K562 (cell line): ENCODE measurements at regions not wholly inside any gene's neighbourhood (a gene's known extent, or its start where the extent isn't known, plus 50 kb on each side); places are given as distances from the start of the nearest gene placed in this dataset.

Source experiments
- ATAC-seq: fragments of 200-7000 bp; cut with Tn5 transposase; 3 replicates; pipeline ENCODE4 v1.9.1; 2020; ENCODE audit warnings: moderate library complexity
- BruUV-seq: library from RNA; stranded (reverse); fragments of 400-500 nt; replicated peaks from 2 replicates; lab custom pipeline; 2021; lab: Mats Ljungman, UMichigan
- CTCF ChIA-PET: fragments of 300-600 bp; formaldehyde crosslinking; extraction: SDS; loops from one replicate; lab custom pipeline; 2021; ENCODE audit warnings: low intra/inter-chr PET ratio; lab: Yijun Ruan, JAX
- POLR2A ChIA-PET: fragments of 300-600, 350-650 bp; sonication (Branson Sonifier 250); formaldehyde crosslinking; extraction: SDS; loops from one replicate; lab custom pipeline; 2021; ENCODE audit warnings: antibody characterized with exemption, inconsistent platforms; lab: Yijun Ruan, JAX
- DNase-seq, 4 experiments: peaks; one replicate each; pipeline versions ENCODE4 v3.0.0 to v3.0.0-alpha.2; 2011 to 2018; ENCODE audit warnings: low spot score in 3 of 4, mixed read lengths in 3 of 4; ENCODE audit errors: extremely low read depth in 1 of 4
- FAIRE-seq: peaks from 2 replicates; lab custom pipeline; 2011; peaks lifted over from hg19 to GRCh38; lab: Jason Lieb, UNC
- H2AFZ ChIP-seq: 2 replicates; pipeline ENCODE4 v1.6.0; 2011; ENCODE audit warnings: low read depth, low read length, control low read depth, inconsistent platforms
- H3K27ac ChIP-seq: fragments of 200-600 bp; 3 replicates; pipeline ENCODE4 v1.8.0; 2011; ENCODE audit warnings: low read depth, mild to moderate bottlenecking, control low read depth, inconsistent platforms, low read length, moderate library complexity, mixed read lengths; ENCODE audit errors: extremely low read depth
- H3K27me3 ChIP-seq, 2 experiments: fragments of 300-600 bp in 1 of 2; 2 replicates in 1 of 2; 3 replicates in 1 of 2; pipeline versions ENCODE4 v1.6.0 to v1.8.0; 2011; ENCODE audit warnings: inconsistent platforms in 2 of 2, low read length in 2 of 2, mild to moderate bottlenecking in 1 of 2, mixed read lengths in 1 of 2, moderate library complexity in 1 of 2; ENCODE audit not compliant: control insufficient read depth in 2 of 2, insufficient read depth in 2 of 2
- H3K36me3 ChIP-seq: fragments of 300-600 bp; 3 replicates; pipeline ENCODE4 v1.8.0; 2011; ENCODE audit warnings: mild to moderate bottlenecking, low read length, inconsistent platforms; ENCODE audit not compliant: control insufficient read depth, insufficient read depth
- H3K4me1 ChIP-seq, 2 experiments: fragments of 200-600 bp in 1 of 2; replicated peaks in 1 of 2; 2 replicates in 1 of 2; 3 replicates in 1 of 2; pipeline versions ENCODE4 v1.5.1 to v1.8.0; 2011; ENCODE audit warnings: inconsistent platforms in 2 of 2, low read length in 2 of 2, mild to moderate bottlenecking in 1 of 2, mixed read lengths in 1 of 2, moderate library complexity in 1 of 2; ENCODE audit not compliant: control insufficient read depth in 2 of 2, insufficient read depth in 2 of 2
- H3K4me2 ChIP-seq: 2 replicates; pipeline ENCODE4 v1.6.1; 2011; ENCODE audit warnings: low read length, control low read depth, inconsistent platforms, mixed read lengths; ENCODE audit not compliant: insufficient read depth
- H3K4me3 ChIP-seq: fragments of 200-600 bp; sonication (generic), shearing (Covaris generic); 2 replicates; pipeline ENCODE4 v1.5.1; 2016; ENCODE audit warnings: control low read depth, inconsistent platforms
- H3K79me2 ChIP-seq: fragments of 200-600 bp; 3 replicates; pipeline ENCODE4 v1.8.0; 2011; ENCODE audit warnings: low read length, inconsistent platforms; ENCODE audit not compliant: control insufficient read depth, insufficient read depth
- H3K9ac ChIP-seq, 2 experiments: 2 replicates each; pipeline versions ENCODE4 v1.6.0 to v1.6.1; 2011; ENCODE audit warnings: low read depth in 2 of 2, low read length in 2 of 2, control low read depth in 1 of 2, inconsistent platforms in 1 of 2, mild to moderate bottlenecking in 1 of 2, mixed read lengths in 1 of 2; ENCODE audit not compliant: insufficient read depth in 1 of 2
- H3K9me1 ChIP-seq: one replicate; pipeline ENCODE4 v1.6.0; 2011; ENCODE audit warnings: inconsistent platforms, mild to moderate bottlenecking, low read length, moderate library complexity; ENCODE audit not compliant: control insufficient read depth, insufficient read depth
- H3K9me3 ChIP-seq: replicated peaks from 2 replicates; pipeline ENCODE4 v1.5.1; 2011; ENCODE audit warnings: low read depth, low read length, inconsistent platforms; ENCODE audit not compliant: control insufficient read depth, insufficient read depth
- H4K20me1 ChIP-seq: replicated peaks from 2 replicates; pipeline ENCODE4 v1.6.1; 2011; ENCODE audit warnings: low read length, inconsistent platforms, mixed read lengths; ENCODE audit not compliant: control insufficient read depth, insufficient read depth
- CCAR2 ChIP-seq: fragments of 200-400 bp; formaldehyde crosslinking; IDR thresholded peaks from 2 replicates; pipeline ENCODE4 v1.6.1; 2017; ENCODE audit warnings: mild to moderate bottlenecking, low read depth, low read length
- GTF2A2 ChIP-seq: IDR thresholded peaks from 2 replicates; pipeline ENCODE4 v1.6.1; 2016; ENCODE audit warnings: mild to moderate bottlenecking, missing genetic modification characterization, missing compliant biosample characterization
- GTF2F1 ChIP-seq: IDR thresholded peaks from 2 replicates; pipeline ENCODE4 v1.6.1; 2011; ENCODE audit warnings: low read depth, low read length, improper control_type of control experiment
- HDAC6 ChIP-seq: IDR thresholded peaks from 2 replicates; pipeline ENCODE4 v1.6.1; 2012; ENCODE audit warnings: low read depth, mild to moderate bottlenecking, control low read depth, inconsistent platforms, low read length, moderate library complexity
- HNRNPH1 ChIP-seq: fragments of 200-400 bp; formaldehyde crosslinking; optimal IDR thresholded peaks from 2 replicates; pipeline ENCODE3; 2017; ENCODE audit warnings: low read depth, mild to moderate bottlenecking, low read length, moderate library complexity
- HNRNPUL1 ChIP-seq: fragments of 200-400 bp; formaldehyde crosslinking; IDR thresholded peaks from 2 replicates; pipeline ENCODE4 v1.6.1; 2017; ENCODE audit warnings: low read length
- KAT8 ChIP-seq: fragments of 450-650 bp; IDR thresholded peaks from 2 replicates; pipeline ENCODE4 v1.6.1; 2016; ENCODE audit warnings: low read depth, mild to moderate bottlenecking
- KLF13 ChIP-seq: fragments of 450-650 bp; IDR thresholded peaks from 2 replicates; pipeline ENCODE4 v1.6.1; 2016; ENCODE audit warnings: missing genetic modification characterization, low read depth, mild to moderate bottlenecking, missing compliant biosample characterization, moderate library complexity, borderline replicate concordance
- NKRF ChIP-seq: fragments of 450-650 bp; IDR thresholded peaks from 2 replicates; pipeline ENCODE4 v1.6.1; 2016; ENCODE audit warnings: borderline replicate concordance
- RREB1 ChIP-seq: fragments of 250-450 bp; sonication (Bioruptor Pico); IDR thresholded peaks from 2 replicates; pipeline ENCODE4 v1.4.0; 2020
- TAF1 ChIP-seq: IDR thresholded peaks from 2 replicates; pipeline ENCODE4 v1.6.1; 2011; ENCODE audit warnings: mild to moderate bottlenecking, low read length, moderate library complexity; ENCODE audit not compliant: insufficient read depth, control insufficient read depth, severe bottlenecking; ENCODE audit errors: extremely low read depth
- TFAM ChIP-seq: fragments of 250-450 bp; sonication (Bioruptor Pico); conservative IDR thresholded peaks from 2 replicates; pipeline ENCODE4 v1.5.0; 2021; ENCODE audit warnings: mild to moderate bottlenecking, moderate library complexity
- TOE1 ChIP-seq, 2 experiments: fragments of 450-650 bp in 1 of 2; sonication (generic) in 1 of 2; formaldehyde crosslinking in 1 of 2; IDR thresholded peaks; 2 replicates each; pipeline versions ENCODE4 v1.7.1 to v1.8.0; 2016 to 2022; ENCODE audit warnings: borderline replicate concordance in 2 of 2, mild to moderate bottlenecking in 2 of 2, antibody characterized with exemption in 1 of 2, inconsistent platforms in 1 of 2, low read depth in 1 of 2, missing genetic modification reagents in 1 of 2, moderate library complexity in 1 of 2
- ZFX ChIP-seq: sonication (generic); formaldehyde crosslinking; IDR thresholded peaks from 2 replicates; pipeline ENCODE4 v1.8.0; 2022; ENCODE audit warnings: mild to moderate bottlenecking, missing genetic modification reagents, moderate library complexity
- ZNF354B ChIP-seq: fragments of 250-450 bp; sonication (Bioruptor Pico); IDR thresholded peaks from 2 replicates; pipeline ENCODE4 v1.4.0; 2020
- WGBS: fragments of 100-300 bp; shearing (Covaris generic); methylation state at CpG from one replicate; pipeline ENCODE4 v1.1.6; 2016; ENCODE audit warnings: low coverage, mixed read lengths; ENCODE audit not compliant: insufficient coverage; ENCODE audit errors: missing lambda C conversion rate; 5-methylcytosine and 5-hydroxymethylcytosine counted together
- in situ Hi-C: fragments of 300-500 bp; cut with MboI; formaldehyde crosslinking; loops from 4 replicates; pipeline ENCODE4 v1.15.0; 2018; ENCODE audit warnings: inconsistent platforms, mixed read lengths
- intact Hi-C: fragments of 100-400 bp; cut with micrococcal nuclease; formaldehyde crosslinking; loops from 2 replicates; pipeline ENCODE4 v1.14.2; 2022

- DNase-seq (no peak), ATAC-seq (no peak), FAIRE-seq (no peak)
- 0% methylated on average over 1 of the region's 1 CpG for WGBS
- Histone ChIP-seq H3K27ac (no peak overlapping the region), H3K27me3 (no peaks in the 10 kb centered on the region), H3K9ac (no peak overlapping the region), H3K9me1 (no peaks in the 10 kb centered on the region), H3K4me2 (no peak overlapping the region), H2AFZ (no peak overlapping the region), H3K79me2 (no peaks in the 10 kb centered on the region), H3K36me3 (no peaks in the 10 kb centered on the region), H3K4me3 (no peak overlapping the region), H3K9me3 (no peaks in the 10 kb centered on the region), H4K20me1 (no peaks in the 10 kb centered on the region), H3K4me1 (no peaks in the 10 kb centered on the region)
- ChIA-PET POLR2A (no interaction called here), CTCF (no interaction called here)
- TF ChIP-seq GTF2F1 = no peak
- TF ChIP-seq TAF1 = no peak
- TF ChIP-seq HNRNPUL1 = no peak
- TF ChIP-seq TOE1 (IDR thresholded peaks at IDR 0.05; ENCODE audit: borderline replicate concordance) = no peak
- TF ChIP-seq TOE1 (CRISPR knock-in tag; IDR thresholded peaks at IDR 0.05; ENCODE audit: borderline replicate concordance, low read depth) = no peak
- TF ChIP-seq ZFX (CRISPR knock-in tag) = no peak
- no peak for TF ChIP-seq KLF13 (tag)
- no peak for TF ChIP-seq KAT8
- no peak for TF ChIP-seq ZNF354B (CRISPR knock-in tag)
- no peak for TF ChIP-seq HNRNPH1
- TF ChIP-seq TFAM (CRISPR knock-in tag) = no peak
- TF ChIP-seq RREB1 (CRISPR knock-in tag) = no peak
- no peak for TF ChIP-seq GTF2A2 (tag)
- no peak for TF ChIP-seq NKRF
- TF ChIP-seq CCAR2 = no peak
- no peak for TF ChIP-seq HDAC6
- intact Hi-C loops (no loop called here), in situ Hi-C loops (no loop called here)
- BruUV-seq = no TSS peak
Measured at GRCh38 chr9:108615152-108615551, 240.6 kb downstream of the ACTL7B start.
